SIG-M5 treated with dmso at 0.1 percent for 504 hours (cell line): ENCODE measurements at regions not wholly inside any gene's neighbourhood (a gene's known extent, or its start where the extent isn't known, plus 50 kb on each side); places are given as distances from the start of the nearest gene placed in this dataset.
"Not testable (repeated sequence)": the region's sequence is repeated elsewhere in the genome, so short reads cannot be mapped to it uniquely, and the experiment has no call there.

Experiments used
- DNase-seq: peaks from one replicate; lab custom pipeline; 2025; ENCODE audit not compliant: unreplicated experiment; lab: John Stamatoyannopoulos, UW

DNA sequence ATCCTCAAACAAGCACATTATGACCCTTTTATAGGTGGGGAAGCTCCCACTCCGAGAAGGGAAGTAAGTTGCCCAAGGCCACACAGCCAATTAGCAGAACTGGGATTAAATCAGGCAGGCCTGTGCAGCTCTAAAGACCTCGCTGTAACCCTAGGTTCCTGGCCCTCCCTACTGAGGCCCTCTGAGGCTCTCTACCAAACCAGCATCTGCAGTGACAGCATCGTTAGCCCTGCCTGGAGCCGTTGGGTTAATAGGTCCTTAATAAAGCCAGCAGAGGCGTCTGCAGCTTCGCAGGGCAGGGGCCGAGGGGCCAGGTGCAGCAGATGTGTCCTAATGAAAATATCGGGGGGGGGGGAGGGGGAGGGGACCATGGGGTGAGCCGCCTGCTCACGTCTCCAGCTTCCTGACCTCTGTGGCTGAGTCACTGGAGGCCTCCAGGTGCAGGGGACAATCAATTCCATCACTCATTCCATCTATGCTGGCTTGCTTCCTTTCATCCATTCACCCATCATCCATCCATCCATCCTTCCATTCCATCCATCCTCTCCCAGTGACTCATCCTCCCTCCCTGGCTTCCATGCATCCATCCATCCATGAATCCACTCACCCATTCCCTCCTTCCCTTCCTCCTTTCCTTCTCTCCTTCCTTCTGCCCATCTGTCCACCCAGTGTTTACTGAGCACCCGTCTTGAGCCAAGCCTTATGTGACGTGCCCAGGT lies 203.9 kb downstream of the C9orf50 start:
- DNase-seq = peak; percentile 55

- no peak for DNase-seq
Measured at GRCh38 chr9:129415942-129416651, 204.8 kb downstream of the C9orf50 start.

- no peak for DNase-seq
Measured at GRCh38 chr9:129414993-129415941, 205.6 kb downstream of the C9orf50 start.

GRCh38 chr9:129414377-129414992 lies 206.4 kb downstream of the C9orf50 start:
- DNase-seq = no peak

GRCh38 chr9:129413537-129414376 lies 207.1 kb downstream of the C9orf50 start:
- DNase-seq = peak; percentile 91

- peak; percentile 50 for DNase-seq
Measured at GRCh38 chr9:129412814-129413536, 207.9 kb downstream of the C9orf50 start.

- not testable (repeated sequence) for DNase-seq
Measured at GRCh38 chr9:129412176-129412813, 208.6 kb downstream of the C9orf50 start.

DNA sequence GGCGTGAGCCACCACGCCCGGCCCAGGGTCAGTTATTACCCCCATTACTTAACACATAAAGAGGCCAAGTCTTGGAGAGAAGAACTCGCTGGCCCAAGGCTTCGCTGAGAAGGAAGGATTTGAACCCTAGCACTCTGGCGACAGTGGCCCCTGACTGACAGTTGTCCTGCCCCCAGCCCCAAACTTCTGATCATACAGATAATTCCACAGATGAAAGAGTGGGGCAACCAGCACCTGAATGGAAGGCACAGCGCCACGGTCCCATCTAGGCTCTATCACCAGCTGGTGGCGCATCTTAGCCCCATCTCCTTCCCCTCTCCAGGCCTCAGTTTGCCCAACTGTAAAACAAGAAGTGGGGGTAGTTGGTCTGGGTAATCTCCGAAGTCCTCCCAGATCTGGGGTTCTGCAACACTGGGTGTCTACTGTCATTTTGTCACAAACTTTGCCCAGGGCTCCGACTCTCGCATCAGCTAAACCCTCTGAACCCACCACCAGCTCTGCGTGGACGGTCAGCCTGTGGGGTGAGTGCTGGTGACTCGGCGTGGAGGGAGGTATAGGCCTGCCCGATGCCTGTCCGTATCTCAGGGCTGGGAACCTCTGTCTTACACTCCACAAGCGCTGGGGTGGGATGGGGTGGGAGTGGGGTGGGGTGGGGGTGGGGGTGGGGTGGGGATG lies 209.3 kb downstream of the C9orf50 start:
- no peak for DNase-seq

GRCh38 chr9:129410226-129410625 lies 210.7 kb downstream of the C9orf50 start:
- DNase-seq = no peak

GRCh38 chr9:129408535-129409215 lies 212.2 kb downstream of the C9orf50 start:
- no peak for DNase-seq

DNA sequence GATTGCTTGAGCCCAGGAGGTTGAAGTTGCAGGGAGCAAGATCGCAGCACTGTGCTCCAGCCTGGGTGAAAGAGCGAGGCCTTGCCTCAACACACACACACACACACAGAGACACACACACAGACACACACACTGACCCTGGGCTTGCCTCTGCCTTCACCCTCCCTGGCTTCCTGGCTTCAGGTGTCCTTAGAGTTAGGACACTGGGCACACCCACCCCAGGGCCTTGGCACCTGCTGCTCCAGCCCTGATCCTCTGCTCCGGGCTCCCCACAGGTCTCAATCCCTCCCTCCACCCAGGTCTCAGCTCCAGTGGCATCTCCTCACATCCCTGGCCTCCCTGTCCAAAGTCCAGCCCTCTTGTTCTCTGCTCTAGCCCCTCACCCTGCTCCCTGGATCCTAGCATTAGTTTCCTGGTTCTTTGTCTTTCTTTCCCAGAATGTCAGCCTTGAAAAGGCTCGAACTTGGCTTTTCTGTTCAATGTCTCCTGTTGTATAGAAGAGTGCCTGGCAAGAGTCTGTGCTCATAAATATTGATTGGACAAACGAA lies 212.9 kb downstream of the C9orf50 start:
- no peak for DNase-seq

- DNase-seq = peak; percentile 46
Measured at GRCh38 chr9:129406278-129407225, 214.3 kb downstream of the C9orf50 start.

- DNase-seq = no peak
Measured at GRCh38 chr9:129405827-129406213, 215.1 kb downstream of the C9orf50 start.

GRCh38 chr9:129405089-129405826 lies 215.6 kb downstream of the C9orf50 start:
- no peak for DNase-seq

GRCh38 chr9:129404621-129405020 lies 216.3 kb downstream of the C9orf50 start:
- no peak for DNase-seq
